ENCODE measurements at regions not wholly inside any gene's neighbourhood (a gene's known extent, or its start where the extent isn't known, plus 50 kb on each side); places are given as distances from the start of the nearest gene placed in this dataset.

DNA sequence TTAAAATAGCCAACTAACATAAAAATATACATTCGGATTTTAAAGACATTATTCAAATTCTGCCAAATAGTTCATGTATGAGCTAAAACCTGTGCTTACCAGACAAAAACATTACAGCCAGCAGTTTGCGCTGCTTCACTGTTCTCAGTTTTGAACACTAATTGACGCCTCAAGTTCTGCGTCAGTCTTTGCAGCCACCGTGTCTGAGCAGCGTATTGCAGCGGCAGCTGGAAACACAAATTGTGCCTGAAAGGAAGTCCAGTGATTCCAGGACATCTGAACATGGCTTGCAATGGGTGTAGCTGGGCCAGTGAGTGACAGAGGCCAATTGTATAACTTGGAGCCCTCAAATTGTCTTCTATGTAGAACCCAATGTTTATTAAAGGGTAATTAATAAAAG, 267.6 kb downstream of the TFCP2L1 start:
- H3K4me1 ChIP-seq (ENCODE audit: insufficient read depth, low read length, poor library complexity, severe bottlenecking), result no peaks in the 10 kb centered on the region
- no peak overlapping the region for H3K4me2 ChIP-seq (ENCODE audit: low read depth, low read length, poor library complexity, severe bottlenecking)
- H3K27me3 ChIP-seq (ENCODE audit: insufficient read depth, low read length, poor library complexity, severe bottlenecking), result no peaks in the 10 kb centered on the region
- H3K4me3 ChIP-seq (ENCODE audit: low read length, poor library complexity, severe bottlenecking), result no peak overlapping the region
- H3K79me2 ChIP-seq (ENCODE audit: insufficient read depth, low read length), result no peaks in the 10 kb centered on the region
- H3K9me3 ChIP-seq (ENCODE audit: insufficient read depth, low read depth, low read length), result no peaks in the 10 kb centered on the region
- no peaks in the 10 kb centered on the region for H4K20me1 ChIP-seq (ENCODE audit: insufficient read depth, low read length, poor library complexity, severe bottlenecking)
- H3F3A ChIP-seq (ENCODE audit: low read depth), result no peaks in the 10 kb centered on the region
- no peak overlapping the region for H3K9ac ChIP-seq (ENCODE audit: low read depth, low read length, poor library complexity, severe bottlenecking)
- TF ChIP-seq EZH2phosphoT487 (IDR thresholded peaks at IDR 0.05; ENCODE audit: borderline replicate concordance), result no peak
- TF ChIP-seq, protein P1, sequence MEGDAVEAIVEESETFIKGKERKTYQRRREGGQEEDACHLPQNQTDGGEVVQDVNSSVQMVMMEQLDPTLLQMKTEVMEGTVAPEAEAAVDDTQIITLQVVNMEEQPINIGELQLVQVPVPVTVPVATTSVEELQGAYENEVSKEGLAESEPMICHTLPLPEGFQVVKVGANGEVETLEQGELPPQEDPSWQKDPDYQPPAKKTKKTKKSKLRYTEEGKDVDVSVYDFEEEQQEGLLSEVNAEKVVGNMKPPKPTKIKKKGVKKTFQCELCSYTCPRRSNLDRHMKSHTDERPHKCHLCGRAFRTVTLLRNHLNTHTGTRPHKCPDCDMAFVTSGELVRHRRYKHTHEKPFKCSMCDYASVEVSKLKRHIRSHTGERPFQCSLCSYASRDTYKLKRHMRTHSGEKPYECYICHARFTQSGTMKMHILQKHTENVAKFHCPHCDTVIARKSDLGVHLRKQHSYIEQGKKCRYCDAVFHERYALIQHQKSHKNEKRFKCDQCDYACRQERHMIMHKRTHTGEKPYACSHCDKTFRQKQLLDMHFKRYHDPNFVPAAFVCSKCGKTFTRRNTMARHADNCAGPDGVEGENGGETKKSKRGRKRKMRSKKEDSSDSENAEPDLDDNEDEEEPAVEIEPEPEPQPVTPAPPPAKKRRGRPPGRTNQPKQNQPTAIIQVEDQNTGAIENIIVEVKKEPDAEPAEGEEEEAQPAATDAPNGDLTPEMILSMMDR (conservative IDR thresholded peaks at IDR 0.05; ENCODE audit: low read length), result no peak
- no peaks in the 10 kb centered on the region for H3K9me2 ChIP-seq (replicated peaks; ENCODE audit: low read depth, low read length)
- H3K36me3 ChIP-seq (ENCODE audit: insufficient read depth, low read length), result no peaks in the 10 kb centered on the region
- no peak overlapping the region for H2AFZ ChIP-seq (ENCODE audit: low read length)

GRCh38 chr2:121018136-121019061, 266.6 kb downstream of the TFCP2L1 start:
- Histone ChIP-seq H3K4me1 (ENCODE audit: insufficient read depth, low read length, poor library complexity, severe bottlenecking) (no peaks in the 10 kb centered on the region), H3K9me3 (ENCODE audit: insufficient read depth, low read depth, low read length) (no peaks in the 10 kb centered on the region), H3K4me2 (ENCODE audit: low read depth, low read length, poor library complexity, severe bottlenecking) (no peak overlapping the region), H3K79me2 (ENCODE audit: insufficient read depth, low read length) (no peaks in the 10 kb centered on the region), H3K9me2 (replicated peaks; ENCODE audit: low read depth, low read length) (no peaks in the 10 kb centered on the region), H3K27me3 (ENCODE audit: insufficient read depth, low read length, poor library complexity, severe bottlenecking) (no peaks in the 10 kb centered on the region), H3K4me3 (ENCODE audit: low read length, poor library complexity, severe bottlenecking) (no peak overlapping the region), H2AFZ (ENCODE audit: low read length) (no peak overlapping the region), H3K36me3 (ENCODE audit: insufficient read depth, low read length) (no peaks in the 10 kb centered on the region), H4K20me1 (ENCODE audit: insufficient read depth, low read length, poor library complexity, severe bottlenecking) (no peaks in the 10 kb centered on the region), H3F3A (ENCODE audit: low read depth) (no peaks in the 10 kb centered on the region), H3K9ac (ENCODE audit: low read depth, low read length, poor library complexity, severe bottlenecking) (no peak overlapping the region)
- no peak for TF ChIP-seq EZH2phosphoT487 (IDR thresholded peaks at IDR 0.05; ENCODE audit: borderline replicate concordance)
- TF ChIP-seq, protein P1 (conservative IDR thresholded peaks at IDR 0.05; ENCODE audit: low read length), result no peak

DNA sequence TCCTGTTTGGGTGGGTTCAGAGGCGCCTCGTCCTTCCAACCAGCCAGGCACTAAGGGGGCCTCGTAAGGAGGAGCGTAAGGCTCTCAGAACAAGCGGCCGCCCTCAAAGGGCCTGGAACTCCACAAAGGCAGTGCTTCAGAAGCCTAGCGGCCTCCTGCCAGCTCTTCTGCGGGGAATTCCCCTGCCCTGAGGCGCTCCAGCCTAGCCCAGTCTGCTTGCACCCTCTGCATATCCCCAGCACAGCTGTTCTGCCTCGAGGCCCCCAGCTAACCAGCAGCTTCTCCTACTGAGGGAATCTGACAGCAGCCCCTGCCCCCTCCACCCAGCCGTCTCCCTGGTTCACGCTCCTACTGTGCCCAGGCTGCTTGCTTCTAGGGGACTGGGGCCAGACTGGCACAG, 265.9 kb downstream of the TFCP2L1 start:
- Histone ChIP-seq H3K27me3 (ENCODE audit: insufficient read depth, low read length, poor library complexity, severe bottlenecking) (no peaks in the 10 kb centered on the region), H3K4me1 (ENCODE audit: insufficient read depth, low read length, poor library complexity, severe bottlenecking) (no peaks in the 10 kb centered on the region), H3K79me2 (ENCODE audit: insufficient read depth, low read length) (no peaks in the 10 kb centered on the region), H2AFZ (ENCODE audit: low read length) (no peak overlapping the region), H3K36me3 (ENCODE audit: insufficient read depth, low read length) (no peaks in the 10 kb centered on the region), H3K9me3 (ENCODE audit: insufficient read depth, low read depth, low read length) (no peaks in the 10 kb centered on the region), H3K4me2 (ENCODE audit: low read depth, low read length, poor library complexity, severe bottlenecking) (no peak overlapping the region), H3K9ac (ENCODE audit: low read depth, low read length, poor library complexity, severe bottlenecking) (no peak overlapping the region), H3K4me3 (ENCODE audit: low read length, poor library complexity, severe bottlenecking) (no peak overlapping the region), H3K9me2 (replicated peaks; ENCODE audit: low read depth, low read length) (no peaks in the 10 kb centered on the region), H3F3A (ENCODE audit: low read depth) (no peaks in the 10 kb centered on the region), H4K20me1 (ENCODE audit: insufficient read depth, low read length, poor library complexity, severe bottlenecking) (no peaks in the 10 kb centered on the region)
- TF ChIP-seq EZH2phosphoT487 (IDR thresholded peaks at IDR 0.05; ENCODE audit: borderline replicate concordance), result no peak
- TF ChIP-seq, protein P1 (conservative IDR thresholded peaks at IDR 0.05; ENCODE audit: low read length), result no peak
